HG02970 (cell line): ENCODE measurements at regions not wholly inside any gene's neighbourhood (a gene's known extent, or its start where the extent isn't known, plus 50 kb on each side); places are given as distances from the start of the nearest gene placed in this dataset.

Experiments
- ATAC-seq: cut with Tn5 transposase; IDR thresholded peaks from one replicate; pipeline ENCODE4 v1.9.1; 2021; ENCODE audit warnings: mild to moderate bottlenecking, moderate library complexity, moderate number of reproducible peaks; ENCODE audit not compliant: unreplicated experiment, low FRiP score

DNA sequence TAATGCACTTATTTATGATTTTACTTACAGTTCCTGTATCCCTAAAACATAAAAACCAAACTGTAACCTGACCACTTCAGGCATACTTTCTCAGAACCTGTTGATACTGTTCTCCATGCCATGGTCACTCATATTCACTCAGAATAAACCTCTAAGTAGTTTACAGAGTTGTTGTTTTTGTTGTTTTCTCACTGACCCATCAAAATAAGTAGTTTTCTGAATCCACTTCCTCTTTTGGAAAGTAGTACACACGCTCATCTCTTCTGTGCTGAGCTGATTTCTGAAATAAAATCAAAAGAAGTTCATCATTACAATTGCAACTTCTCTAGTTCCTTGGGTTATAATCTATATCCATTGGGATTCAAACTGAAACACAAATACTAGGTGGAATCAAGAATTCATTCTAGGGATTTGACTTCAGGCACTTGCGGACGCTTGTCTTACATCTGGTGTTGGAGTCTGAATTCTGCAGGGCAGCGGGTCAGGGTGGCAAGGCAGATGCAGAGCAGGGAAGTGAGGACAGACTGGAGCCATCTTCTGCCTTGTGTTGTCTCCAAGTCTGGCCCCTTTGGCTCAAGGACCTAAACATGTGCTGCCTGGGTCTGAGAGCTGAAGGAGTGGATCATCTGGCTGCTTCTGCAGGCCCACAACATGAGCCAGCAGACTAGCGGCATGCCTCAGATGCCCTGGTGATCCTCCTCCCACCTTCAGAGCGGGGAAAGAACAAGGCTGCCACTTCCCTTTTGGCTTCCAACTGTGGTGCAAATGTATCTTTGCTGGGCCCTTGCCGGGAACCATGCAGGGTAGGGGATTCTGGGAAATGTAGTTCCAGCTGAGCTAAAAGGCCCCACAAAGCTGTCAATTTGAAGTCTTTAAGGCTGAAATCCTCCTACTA, 167.9 kb upstream of the MYLIP start:
- ATAC-seq: no peak

DNA sequence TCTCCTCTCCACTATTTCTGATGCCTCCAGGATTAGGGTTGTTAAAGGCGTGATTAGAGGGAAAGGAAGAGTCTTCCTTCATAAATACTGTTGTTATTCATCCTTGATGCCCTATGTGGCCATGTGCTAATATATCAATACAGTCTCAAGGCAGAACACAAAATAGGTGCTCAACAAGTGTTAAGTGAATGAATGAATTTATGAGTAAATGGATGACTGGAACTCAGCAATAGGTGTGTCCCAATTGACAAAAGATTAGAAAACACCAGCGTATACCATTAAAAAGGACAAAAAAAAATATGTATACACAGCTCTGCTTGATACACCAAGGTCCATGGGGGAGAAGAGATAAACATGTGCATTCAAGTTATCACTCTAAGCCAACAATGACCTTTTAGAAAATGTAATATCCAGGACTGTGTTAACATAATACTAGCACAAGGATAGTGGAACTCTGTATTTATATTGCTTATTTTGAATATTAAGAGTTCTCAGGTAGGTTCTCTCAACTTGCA, 171.2 kb upstream of the MYLIP start:
- no peak for ATAC-seq

DNA sequence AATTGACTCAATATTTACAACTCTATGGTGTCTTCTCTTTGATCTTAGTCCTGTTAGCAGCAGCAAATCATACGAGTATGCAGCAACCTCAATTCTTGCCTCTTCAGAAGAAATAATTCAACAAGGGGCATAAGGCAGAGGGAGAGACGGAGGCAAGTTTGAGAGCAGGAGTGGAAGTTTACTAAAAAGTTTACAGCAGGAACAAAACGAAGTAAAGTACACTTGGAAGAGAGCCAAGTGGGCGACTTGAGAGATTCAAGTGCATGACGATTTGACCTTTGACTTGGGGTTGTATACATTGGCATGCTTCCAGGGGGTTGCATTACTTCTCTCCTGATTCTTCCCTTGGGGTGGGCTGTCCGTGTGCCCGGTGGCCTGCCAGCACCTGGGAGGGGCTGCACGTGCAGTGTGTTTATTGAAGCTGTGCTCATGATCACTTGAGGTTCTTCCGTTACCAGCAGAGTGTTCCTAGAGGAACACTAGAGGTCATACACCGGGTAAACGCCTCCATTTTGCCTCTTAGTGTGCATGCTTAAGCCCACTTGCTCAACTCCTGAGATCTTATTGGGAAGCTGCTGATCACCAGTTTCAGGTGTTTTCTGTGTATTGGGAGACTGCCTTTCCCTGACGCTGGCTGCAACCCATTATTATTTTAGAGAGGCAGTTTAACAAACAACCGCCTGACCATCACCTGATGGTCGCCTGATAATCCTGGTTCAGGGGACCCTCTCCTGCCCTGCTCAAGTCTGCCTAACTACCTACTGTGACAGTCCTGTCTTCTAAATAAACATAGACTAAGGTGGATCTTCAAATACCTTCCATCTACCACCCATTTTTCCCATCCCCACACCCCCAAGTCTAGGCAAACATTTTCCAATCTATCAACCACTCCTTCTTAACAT, 172.4 kb upstream of the MYLIP start:
- no peak for ATAC-seq

DNA sequence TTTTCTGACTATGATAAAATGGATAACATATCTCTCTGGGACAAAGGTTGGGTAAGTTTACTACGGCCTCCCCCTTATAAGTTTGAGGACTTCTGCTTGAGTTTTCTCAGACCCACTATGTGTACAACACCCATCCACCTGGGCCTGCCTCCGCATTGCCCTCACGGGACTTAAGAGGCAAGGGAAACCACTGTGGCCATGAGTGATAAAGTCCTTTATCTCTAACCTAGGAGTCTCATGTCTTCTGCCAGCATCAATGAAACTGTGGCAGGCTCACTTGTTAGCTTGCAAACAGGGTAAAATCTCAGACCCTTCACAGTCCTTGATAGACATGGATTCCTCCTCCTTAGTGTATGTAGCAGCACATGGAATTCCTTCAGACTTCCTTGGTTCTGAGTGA, 173.4 kb upstream of the MYLIP start:
- no peak for ATAC-seq

DNA sequence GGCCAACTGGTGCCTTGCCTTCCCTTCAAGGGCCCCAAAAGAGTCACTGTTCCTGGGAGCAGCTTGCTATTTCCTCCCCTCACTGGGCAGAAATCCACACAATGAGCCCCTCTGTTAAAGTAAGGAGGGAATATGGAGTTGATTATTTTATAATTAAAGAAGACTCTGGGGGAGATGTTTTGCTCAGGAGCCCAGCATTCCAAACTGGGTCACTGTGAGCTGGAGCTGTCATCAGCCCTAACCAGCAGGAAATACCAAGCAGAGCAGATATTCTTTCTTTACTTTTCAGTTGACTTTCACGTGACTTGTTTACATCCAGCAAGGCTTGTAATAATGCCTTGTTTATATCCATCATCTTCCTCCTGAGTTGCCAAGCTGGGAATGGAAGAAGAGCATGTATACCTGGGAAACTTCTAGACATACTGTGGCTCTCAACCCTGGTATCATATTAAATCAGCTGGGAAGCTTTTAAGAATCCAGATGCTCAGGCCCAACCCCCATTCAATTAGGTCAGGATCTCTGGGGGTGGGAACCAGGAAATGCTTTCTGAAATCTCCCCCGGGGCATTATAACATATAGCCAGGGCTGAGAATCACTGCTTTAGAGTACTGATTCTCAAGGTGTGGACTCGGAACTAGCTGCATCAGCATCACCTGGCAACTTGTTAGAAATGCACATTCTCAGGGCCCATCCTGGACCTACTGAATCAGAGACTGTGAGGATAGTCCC, 175.6 kb upstream of the MYLIP start:
- no peak for ATAC-seq

DNA sequence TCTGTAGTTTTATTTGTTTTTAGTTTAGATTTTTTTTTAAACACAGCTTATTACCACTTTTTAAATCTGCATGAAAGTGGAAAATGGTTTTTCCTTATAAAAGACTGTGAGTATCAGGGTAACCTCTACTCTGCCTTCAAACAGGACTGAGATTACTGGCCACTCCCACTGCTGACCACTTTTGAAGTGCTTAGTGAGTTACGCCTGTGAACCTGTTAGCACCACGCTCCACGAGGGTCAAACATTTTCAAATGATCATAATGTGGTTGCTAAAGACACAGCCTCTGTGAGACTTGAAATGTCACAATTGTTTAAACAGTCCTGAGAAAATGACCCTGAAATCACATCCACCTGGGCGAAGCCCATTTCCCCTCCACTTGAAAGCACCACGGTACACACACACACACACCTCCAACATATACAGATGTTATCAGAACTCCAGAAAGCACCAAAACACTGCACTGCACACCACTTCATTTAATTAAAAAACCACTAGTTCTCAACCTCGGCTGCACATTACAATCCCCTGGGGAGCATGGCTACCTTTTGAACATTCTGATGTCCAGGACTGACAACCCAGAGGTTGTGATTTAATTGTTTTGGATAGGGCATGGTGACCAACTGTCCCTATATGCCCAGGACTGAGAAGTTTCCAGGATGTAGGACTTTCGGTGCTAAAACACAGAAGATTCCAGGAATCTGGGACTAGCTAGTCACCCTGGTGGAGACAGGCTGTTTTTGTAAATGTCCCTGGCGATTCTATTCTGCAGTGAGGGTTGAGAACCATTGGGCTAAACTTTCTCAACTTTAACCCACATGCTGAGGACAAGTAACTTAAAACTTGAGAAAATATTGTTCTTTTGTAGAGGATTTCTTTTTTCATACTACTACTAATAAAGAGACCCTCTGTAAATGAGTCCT, 176.4 kb upstream of the MYLIP start:
- ATAC-seq: no peak

DNA sequence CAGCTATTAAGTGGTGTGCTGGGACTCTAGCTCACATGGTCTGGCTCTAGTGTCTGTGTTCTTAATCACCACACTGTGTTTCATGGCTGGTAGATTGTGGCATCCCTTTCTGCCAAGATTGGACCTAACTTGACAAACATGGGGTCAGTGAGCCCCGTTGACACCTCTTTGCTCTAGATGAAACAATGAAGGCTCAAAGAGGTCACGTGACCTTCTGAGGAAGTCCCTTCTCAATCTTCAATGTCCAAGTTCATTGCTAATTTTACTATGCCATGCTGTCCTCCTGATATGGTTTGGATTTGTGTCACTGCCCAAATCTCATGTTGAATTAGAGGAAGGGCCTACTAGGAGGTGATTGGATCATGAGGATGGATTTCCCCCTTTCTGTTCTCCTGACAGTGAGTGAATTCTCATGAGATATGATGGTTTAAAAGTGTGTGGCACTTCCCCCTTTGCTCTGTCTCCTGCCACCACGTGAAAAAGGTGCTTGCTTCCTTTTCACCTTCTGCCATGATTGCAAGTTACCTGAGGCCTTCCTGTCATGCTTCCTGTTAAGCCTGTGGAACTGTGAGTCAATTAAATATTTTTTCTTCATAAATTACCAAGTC, 177.8 kb upstream of the MYLIP start:
- ATAC-seq: no peak

DNA sequence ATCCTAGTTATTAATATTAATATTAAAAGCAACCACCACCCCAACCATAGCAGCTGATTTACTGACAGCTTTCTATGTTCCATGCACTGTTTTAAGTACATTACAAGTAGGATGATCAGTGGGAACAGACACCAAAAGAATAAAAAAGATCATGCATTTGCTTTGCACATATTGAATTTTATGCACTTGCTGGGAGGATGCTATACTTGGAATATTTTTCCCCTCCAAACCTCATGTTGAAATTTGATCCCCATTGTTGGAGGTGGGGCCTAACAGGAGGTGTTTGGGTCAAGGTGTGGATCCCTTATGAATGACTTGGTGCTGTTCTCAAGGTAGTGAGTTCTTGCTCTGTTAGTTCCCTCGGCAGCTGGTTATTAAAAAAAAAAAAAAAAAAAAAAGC, 178.9 kb upstream of the MYLIP start:
- ATAC-seq: no peak

DNA sequence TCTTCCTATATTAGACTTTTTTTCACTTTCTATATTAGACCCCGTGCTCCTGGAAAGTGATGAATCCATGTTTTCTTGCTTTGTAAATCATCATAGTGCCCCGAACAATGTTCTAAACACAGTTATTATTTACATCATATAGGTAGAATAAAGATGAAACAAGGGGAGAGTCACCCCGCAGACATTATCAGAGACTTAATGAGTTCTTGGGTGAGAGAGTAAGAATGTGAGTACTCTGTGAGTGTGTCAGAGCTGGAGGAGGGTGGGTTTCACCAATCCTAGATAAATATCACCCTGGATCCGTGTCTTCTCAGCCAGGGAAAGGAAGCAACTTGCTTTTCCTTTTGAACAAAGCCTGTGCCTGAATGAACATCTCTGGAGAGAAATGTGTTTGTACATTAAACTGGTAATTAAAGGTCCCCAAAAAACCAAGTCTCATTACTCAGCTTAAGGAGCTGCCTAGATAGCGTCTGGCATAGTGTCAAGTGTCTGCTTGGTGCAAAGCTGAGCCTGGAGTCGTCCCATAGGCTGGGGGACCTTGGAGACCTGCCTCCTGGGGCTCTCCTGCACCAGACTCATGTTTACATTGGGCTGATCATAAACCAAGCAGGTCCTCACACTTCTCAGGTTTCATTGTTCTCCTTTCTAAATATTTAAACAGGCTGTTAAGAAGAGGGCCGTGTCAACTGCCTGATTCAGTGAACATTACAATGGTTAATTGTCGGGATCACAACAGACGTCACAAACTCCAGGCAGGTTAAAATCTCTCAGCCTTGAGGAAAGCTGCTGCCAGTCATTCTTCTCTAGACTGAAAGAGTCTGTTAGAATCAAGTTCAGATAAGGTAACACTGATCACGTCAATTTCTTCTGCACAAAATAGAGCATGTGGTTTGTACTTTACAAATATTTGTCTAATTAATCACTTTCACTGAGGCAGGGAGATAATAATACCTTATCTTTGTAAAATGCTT, 179.7 kb upstream of the MYLIP start:
- no peak for ATAC-seq

DNA sequence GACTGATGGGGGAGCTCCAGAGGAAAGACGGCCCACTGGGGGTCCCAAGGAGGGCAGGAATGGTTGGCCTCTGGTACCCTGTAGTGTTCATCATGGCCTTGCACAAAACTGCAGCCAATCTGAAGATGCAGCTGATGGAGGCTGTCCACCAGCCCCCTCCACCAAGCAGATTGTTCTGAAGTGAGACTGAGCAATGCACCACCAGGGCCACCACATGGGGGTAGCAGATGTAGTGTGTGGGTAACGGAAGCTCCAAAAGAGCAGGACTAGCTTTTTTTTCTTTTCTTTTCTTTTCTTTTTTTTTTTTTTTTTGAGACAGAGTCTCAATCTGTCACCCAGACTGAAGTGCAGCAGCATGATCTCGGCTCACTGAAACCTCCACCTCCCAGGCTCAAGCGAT, 181.0 kb upstream of the MYLIP start:
- no peak for ATAC-seq

DNA sequence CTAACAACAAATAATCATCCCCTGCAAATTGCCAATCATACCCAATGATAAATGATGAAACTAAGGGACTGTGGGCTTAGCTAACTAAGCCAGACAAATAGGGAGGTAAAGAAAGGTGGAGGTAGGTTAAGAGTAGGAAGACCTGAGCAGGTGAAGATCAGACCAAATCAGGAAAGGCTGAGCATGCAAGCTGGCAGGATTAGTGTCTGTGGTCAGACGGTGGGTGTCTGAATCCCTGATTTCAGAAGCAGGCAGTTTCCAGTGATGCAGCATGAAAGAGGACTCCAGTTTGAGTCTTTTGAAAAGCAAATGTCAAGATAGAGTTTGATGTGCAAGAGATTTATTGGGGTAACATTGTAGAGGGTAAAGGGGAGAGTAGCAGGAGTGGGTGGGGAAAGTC, 181.4 kb upstream of the MYLIP start:
- no peak for ATAC-seq

DNA sequence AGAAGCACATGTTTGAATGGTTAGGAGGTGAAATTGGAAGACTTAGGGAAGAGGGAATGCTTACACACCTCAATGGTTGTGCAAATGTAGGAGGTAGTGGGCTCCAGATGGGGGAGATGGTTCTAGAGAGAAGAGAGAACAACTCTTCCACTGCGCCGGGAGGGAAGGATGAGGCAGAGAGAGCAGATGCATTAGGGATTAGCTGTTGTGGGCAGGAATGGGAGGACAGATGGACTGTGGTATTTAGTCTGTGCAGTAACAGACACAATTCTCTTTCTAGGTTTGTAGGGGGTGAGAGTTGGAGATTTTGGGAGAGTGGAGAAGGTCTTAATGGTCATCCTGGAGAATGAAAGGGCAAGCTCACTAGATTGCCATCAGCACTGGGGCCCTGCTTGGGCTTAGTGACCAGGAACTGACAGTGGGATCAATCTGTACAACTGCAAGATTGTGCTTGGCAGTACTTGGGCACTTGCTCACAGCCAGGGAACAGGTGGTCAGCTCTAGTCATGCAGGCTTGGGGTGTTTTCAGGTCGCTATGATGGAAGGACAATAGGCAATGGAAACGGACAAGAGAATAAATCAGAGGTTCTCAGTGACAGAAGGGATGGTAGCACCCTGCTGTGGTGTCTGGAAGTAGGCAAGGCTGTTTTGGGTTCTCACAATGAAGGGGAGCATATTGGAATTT, 182.0 kb upstream of the MYLIP start:
- ATAC-seq: no peak

DNA sequence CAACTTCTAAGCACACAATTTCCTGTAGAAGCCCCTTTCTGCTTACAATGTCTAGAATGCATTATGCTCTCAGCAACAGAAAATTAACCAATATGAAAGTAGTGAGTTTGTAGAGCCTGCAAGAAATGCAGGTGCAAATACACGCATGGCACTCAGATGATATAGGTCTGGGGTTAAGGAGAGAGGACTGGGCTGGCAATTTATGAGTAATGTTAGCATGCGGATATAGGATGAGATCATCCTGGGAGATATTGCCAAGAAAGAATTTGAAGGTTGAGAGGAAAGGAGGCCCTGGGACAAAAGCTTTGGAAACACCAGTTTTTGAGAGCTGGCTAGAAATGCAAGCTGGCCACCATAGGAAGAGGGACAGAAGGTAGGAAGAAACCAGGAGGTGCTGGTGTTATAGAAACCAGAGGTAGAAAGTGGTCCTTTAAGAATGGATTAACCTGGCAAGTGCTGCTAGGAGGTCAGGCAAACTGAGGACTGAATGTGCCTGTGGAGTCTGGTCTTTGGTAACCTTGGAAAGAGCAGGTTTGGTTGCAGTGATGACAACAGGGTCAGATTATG, 183.2 kb upstream of the MYLIP start:
- ATAC-seq: no peak

DNA sequence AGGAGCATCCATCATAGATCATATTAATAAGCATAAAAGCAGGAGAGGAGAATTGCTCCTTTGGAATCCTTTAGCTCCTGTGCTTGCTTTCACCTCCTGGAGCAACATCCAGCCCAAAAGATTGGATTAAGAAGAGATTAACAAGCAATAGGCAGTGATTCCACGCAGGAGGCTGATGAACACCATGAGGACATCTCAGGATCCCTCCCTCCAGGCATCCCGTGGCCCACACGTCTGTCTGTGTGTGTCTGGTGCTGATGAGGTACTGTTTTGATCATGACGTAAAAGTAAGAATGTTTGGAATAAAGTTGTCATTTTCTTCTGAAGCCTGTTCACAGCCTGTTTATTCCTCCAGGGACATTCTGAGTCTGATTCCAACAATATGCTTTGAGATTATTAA, 185.5 kb upstream of the MYLIP start:
- ATAC-seq: no peak

DNA sequence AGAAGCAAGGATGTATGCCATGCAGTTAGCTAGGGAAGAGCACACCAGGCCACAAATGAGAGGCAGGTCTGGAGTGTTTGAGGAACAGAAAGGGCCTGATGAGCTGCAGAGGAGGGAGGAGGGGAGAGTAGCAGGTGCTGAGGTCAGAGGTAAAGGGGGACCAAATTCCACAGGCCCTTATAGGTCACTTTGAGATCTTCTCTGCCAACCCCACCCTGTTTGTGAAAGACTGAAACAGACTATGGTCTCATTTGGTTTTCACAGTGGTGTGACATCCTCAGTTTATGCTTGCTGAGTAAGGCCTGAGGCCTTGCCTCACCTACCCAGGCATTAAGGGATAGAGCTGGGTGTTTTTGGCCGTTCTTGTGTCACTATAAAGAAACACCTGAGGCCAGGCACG, 187.7 kb upstream of the MYLIP start:
- no peak for ATAC-seq

DNA sequence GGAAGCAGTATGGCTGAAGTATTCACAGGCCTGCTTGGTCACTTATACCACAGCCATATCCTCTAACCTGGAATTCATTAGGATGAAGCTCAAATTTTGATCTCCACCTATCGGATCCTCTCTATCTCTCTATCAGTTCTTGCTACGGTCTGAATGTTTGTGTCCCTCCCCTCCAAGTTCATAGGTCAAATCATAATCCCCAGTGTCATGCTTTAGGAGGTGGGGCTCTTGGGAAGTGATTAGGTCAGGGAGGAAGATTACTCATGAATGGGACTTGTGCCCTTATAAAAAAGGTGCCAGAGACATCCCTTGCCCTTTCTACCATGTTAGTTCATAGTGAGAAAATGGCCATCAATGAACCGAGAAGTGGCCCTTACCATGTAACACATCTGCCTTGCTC, 190.8 kb upstream of the MYLIP start:
- ATAC-seq: no peak

DNA sequence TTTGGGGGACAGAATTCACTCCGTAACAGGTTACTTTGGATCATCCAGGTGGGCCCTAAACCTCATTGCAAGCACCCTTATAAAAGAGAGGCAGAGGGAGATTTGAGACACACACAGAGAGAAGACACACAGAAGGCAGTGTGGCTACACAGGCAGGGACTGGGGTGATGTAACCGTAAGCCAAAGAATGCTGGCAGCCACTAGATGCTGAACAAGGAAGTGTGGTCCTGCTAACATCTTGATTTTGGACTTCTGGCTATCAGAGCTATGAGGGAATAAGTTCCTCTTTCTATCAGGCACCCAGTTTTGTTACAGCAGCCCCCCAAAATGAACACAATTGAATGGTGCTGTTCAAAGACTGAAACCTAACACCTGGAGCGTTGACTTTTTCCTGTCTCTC, 191.3 kb upstream of the MYLIP start:
- no peak for ATAC-seq
